ENCODE measurements at regions not wholly inside any gene's neighbourhood (a gene's known extent, or its start where the extent isn't known, plus 50 kb on each side); places are given as distances from the start of the nearest gene placed in this dataset.

DNA sequence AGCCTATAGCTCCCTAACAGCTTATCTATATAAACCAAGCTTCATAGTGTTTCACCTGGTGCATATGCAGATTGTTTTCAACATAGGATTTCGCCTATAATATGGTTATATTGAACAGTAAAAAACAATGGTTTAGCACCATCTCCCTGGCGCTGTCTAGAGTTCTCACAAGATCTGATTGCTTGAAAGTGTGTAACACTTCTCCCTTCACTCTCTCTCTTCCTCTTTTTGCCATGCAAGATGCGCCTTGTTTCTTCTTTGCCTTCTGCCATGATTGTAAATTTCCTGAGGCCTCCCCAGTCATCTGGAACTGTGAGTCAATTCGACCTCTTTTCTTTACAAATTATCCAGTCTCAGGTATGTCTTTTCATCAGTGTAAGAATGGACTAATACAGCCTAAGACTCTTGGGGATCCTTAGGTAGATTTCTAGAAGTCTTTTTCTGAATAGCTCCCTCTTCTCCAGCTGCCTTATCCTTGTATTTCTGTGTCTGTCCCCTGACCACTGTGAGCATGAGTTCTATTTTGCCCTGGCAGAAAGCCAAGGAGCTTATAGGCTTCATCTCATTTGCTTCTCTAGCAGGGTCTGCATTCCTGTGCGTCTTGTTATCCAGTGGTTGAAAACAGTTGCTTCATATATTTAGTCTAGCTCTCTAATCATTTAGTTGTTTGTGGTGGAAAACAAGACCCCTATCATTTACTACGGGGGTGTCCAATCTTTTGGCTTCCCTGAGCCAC lies 401.6 kb downstream of the GPD2 start:
- TF ChIP-seq, protein P1, sequence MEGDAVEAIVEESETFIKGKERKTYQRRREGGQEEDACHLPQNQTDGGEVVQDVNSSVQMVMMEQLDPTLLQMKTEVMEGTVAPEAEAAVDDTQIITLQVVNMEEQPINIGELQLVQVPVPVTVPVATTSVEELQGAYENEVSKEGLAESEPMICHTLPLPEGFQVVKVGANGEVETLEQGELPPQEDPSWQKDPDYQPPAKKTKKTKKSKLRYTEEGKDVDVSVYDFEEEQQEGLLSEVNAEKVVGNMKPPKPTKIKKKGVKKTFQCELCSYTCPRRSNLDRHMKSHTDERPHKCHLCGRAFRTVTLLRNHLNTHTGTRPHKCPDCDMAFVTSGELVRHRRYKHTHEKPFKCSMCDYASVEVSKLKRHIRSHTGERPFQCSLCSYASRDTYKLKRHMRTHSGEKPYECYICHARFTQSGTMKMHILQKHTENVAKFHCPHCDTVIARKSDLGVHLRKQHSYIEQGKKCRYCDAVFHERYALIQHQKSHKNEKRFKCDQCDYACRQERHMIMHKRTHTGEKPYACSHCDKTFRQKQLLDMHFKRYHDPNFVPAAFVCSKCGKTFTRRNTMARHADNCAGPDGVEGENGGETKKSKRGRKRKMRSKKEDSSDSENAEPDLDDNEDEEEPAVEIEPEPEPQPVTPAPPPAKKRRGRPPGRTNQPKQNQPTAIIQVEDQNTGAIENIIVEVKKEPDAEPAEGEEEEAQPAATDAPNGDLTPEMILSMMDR (IDR thresholded peaks at IDR 0.05; ENCODE audit: low read depth, low read length): no peak
- no peak for TF ChIP-seq EZH2phosphoT487 (IDR thresholded peaks at IDR 0.05; ENCODE audit: low read depth)
